HEK293T (cell line): ENCODE measurements at regions not wholly inside any gene's neighbourhood (a gene's known extent, or its start where the extent isn't known, plus 50 kb on each side); places are given as distances from the start of the nearest gene placed in this dataset.

Experiments
- ARNT ChIP-seq: fragments of 450-650 bp; IDR thresholded peaks from 2 replicates; pipeline ENCODE4 v1.6.1; 2017; ENCODE audit warnings: mild to moderate bottlenecking
- BHLHE40 ChIP-seq: fragments of 450-650 bp; IDR thresholded peaks from 2 replicates; pipeline ENCODE4 v1.6.1; 2016; ENCODE audit warnings: mild to moderate bottlenecking, moderate library complexity, borderline replicate concordance
- ELF4 ChIP-seq: fragments of 450-650 bp; IDR thresholded peaks from 2 replicates; pipeline ENCODE4 v1.6.1; 2017; ENCODE audit warnings: antibody characterized with exemption
- FOXM1 ChIP-seq: fragments of 450-650 bp; IDR thresholded peaks from 2 replicates; pipeline ENCODE4 v1.6.1; 2017; ENCODE audit warnings: mild to moderate bottlenecking, borderline replicate concordance
- HDGF ChIP-seq: fragments of 450-650 bp; IDR thresholded peaks from 2 replicates; pipeline ENCODE4 v1.6.1; 2017; ENCODE audit warnings: antibody characterized with exemption, borderline replicate concordance
- L3MBTL2 ChIP-seq: fragments of 450-650 bp; conservative IDR thresholded peaks from 2 replicates; pipeline ENCODE4 v1.6.1; 2016; ENCODE audit warnings: mild to moderate bottlenecking
- LEF1 ChIP-seq: fragments of 450-650 bp; IDR thresholded peaks from 2 replicates; pipeline ENCODE4 v1.6.1; 2017; ENCODE audit warnings: mild to moderate bottlenecking, borderline replicate concordance
- PKNOX1 ChIP-seq: fragments of 450-650 bp; IDR thresholded peaks from 2 replicates; pipeline ENCODE4 v1.6.1; 2016
- SP1 ChIP-seq: fragments of 450-650 bp; IDR thresholded peaks from 2 replicates; pipeline ENCODE4 v1.6.1; 2017
- SUZ12 ChIP-seq: fragments of 450-650 bp; IDR thresholded peaks from 2 replicates; pipeline ENCODE4 v1.6.1; 2016; ENCODE audit warnings: mild to moderate bottlenecking
- TARDBP ChIP-seq: fragments of 450-650 bp; IDR thresholded peaks from 2 replicates; pipeline ENCODE4 v1.6.1; 2016
- ZNF384 ChIP-seq: fragments of 450-650 bp; IDR thresholded peaks from 2 replicates; pipeline ENCODE4 v1.6.1; 2016

- TF ChIP-seq BHLHE40 = no peak
- no peak for TF ChIP-seq SP1
- TF ChIP-seq FOXM1 = no peak
- no peak for TF ChIP-seq PKNOX1
- no peak for TF ChIP-seq L3MBTL2
- TF ChIP-seq HDGF = no peak
- TF ChIP-seq ELF4 = no peak
- no peak for TF ChIP-seq TARDBP
- TF ChIP-seq SUZ12 = no peak
- TF ChIP-seq ARNT = no peak
- no peak for TF ChIP-seq LEF1
- TF ChIP-seq ZNF384 = no peak
Measured at GRCh38 chr14:106309423-106309822, 783.0 kb downstream of the TMEM121 start.
